Activated naive CD8-positive, alpha-beta T cell treated with anti-CD3 and anti-CD28 coated beads, Interleukin-2, amount 50 U/mL, for 16 hours (primary cell): ENCODE measurements at regions not wholly inside any gene's neighbourhood (a gene's known extent, or its start where the extent isn't known, plus 50 kb on each side); places are given as distances from the start of the nearest gene placed in this dataset.

ENCODE experiments used
- DNase-seq: peaks from one replicate; pipeline ENCODE4 v3.0.0-alpha.2; 2020; ENCODE audit warnings: low read depth, low spot score

DNA sequence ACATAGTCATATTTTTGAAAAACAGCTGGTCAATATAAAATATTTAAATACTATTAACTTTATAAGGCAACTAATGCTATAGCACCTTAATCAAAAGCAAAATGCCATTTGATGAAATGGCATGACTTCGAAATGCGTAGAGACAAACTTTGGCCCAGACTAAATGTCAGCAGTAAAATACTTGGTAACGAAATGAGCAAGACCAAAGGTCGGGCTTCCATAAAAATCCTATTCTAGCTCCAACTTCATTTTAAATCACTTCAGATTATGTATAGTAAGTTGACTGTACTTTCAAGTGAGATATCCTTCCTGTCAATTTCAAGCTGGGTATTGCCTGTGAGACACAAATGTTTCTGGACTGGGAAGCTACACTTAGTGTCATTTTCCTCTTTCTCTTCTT, 805.4 kb upstream of the ZNF608 start:
- no peak for DNase-seq

DNA sequence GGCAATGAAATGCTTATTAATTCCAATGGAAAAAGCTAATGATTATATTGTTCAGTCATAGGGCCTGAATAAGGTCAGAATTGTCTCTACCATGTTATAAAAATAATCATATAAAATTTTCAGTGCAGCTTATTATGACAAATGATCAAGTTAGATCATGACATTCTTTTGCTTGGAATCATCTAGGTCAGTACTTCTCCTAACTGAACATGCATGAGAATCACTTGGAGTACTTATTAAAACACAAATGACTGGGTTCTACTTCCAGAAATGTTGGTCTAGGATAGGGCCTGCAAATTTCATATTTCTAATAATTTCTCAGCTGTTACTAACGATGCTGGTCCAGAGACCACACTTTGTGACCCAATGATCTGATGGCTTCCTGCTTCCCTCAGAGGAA, 806.0 kb upstream of the ZNF608 start:
- no peak for DNase-seq

DNA sequence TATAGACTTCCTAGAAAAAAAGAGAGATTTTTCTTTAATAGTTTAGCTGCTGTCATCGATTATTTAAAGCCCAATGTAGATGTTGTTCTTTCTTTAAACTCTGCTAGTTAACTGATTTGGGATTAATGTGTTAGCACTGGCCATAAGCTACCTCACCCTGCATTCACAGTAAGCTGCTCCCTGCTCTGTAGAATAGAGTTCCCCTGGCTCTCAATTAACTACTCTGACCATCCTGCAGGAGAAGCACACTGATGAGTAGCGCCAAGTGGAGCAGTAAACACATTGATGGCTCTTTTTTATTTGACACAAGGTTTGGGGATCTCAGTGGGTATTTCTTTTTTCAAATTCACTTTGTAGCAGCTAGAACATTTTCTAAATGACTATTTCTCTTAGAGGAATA, 807.9 kb upstream of the ZNF608 start:
- no peak for DNase-seq

DNA sequence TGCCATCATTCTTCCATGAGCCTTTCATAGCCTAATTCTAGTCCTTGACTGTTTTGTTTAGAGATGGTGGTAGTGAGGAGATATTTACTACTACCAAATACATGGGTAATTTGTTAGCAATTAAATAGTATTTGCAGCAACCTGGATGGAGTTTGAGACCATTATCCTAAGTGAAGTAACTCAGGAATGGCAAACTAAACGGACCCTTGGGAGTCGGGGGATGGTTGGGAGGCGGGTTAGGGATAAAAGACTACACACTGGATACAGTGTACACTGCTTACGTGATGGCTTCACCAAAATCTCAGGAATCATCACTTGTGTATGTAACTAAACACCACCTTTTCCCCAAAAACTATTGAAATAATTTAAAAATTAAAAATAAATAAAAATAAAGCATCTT, 809.2 kb upstream of the ZNF608 start:
- DNase-seq: no peak

DNA sequence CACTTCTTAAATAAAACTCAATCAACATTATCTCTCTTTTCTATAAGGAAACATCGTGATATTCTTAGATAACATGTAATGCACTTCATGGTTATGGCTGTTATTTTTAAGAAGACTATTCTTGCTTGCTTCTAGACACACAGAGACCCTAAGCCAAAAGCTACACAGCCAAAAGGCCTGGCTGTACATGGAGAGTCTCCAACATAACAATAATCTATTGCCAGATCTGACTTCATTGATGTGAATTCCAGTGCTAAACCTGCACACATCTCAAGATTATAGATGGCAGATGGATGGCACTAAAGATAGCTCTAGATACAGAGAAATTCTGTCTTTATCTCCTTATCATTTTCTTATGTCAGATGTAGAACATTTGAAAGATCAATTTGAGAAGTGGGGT, 811.6 kb upstream of the ZNF608 start:
- DNase-seq: no peak

DNA sequence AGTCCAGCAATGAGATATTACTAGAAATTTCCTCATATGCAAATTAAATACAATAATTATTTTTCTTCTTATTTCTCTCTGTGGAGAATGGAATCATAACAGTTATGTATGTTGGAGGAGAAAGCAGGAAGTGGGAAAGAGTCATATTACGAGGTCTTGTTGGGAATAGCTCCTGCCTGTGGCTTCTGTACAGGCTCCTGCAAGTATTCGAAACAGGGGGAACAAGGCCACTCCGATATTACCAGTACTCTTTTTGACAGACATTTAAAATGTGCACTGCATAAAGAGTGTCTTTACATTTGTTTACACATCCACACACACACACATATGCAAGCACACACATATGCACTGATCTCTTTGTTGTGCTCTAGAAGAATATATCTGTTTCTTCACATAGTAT, 812.0 kb upstream of the ZNF608 start:
- DNase-seq: no peak

DNA sequence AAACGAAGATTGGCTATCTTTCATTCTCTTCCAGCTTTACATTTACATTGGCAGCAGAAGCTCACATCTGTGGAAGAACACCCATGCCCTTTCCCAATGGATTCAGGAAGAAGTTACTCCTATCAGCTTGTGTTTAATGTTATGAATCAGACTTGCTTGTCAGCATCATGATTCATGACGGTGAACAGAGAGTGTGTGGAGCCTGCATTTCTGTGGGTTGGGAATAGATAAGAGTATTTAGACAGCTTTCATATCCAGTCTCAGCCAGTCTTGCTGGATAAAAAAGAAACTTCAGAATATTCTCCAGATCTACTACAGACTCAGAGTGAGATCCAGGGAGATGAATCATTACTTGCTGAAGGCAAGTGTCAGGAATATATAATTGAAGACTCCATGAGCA, 812.9 kb upstream of the ZNF608 start:
- no peak for DNase-seq

DNA sequence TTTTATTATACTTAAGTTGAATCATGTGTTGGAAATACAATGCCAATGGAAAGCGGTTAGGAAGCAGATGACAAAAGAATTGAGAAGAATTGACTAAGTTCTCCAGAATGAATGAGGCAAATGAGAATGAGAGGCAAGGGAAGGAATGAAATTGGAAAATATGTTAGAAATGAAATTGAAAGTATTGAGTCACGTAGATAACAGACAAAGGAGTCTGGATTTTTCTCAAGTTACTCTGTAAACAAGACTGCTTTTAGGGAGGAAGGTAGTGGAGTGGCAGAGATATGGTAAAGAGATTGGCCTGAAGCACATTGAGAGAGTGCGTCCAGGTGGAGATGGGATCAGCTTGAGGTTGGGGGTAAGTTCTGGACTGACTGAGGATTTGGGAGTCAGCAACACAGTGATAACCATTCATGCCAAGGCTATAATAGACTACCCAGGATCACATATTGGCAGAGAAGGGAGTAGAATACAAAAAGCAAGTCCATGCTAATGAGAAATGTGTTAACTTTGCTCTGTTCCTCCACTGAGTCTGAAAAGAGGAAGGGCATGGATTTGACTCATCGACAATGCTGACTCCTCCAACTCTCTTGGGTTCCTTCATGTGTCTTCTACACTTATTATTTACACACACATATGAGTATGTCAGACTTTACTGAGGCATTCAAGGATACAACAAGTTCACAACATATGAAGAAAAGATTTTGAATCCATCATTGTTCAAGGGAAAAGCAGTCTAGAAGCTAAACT, 814.2 kb upstream of the ZNF608 start:
- no peak for DNase-seq

DNA sequence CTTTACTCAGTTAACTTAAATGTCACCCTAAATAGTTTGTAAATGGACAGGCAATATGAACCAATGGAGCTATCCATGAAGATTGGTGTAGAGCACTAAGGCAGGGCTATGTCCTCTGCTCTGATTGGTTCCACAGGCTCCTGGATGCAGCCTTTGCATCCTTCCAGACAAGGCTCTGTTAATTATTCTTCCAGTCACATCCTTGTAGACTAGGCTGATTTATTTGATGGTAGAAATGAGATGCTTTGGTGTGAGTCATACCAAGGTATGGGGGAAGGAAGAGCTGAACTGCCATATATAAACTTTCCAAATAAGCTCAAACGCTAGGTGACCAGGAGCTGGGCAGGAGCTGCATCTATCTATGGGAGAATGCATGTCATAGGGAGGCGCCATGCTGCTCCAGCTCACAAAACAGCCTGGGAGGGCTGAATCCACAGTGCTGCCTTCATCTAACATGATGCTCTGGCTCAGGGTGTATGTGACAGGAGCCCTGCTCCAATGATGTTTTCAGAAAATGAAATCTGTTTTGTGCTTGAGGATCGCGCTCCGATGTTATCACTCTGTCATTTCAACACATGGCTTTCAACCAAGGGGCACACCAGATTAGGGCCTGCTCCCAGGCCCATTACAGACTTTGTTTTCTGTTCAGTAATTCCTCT, 818.0 kb upstream of the ZNF608 start:
- DNase-seq: no peak

DNA sequence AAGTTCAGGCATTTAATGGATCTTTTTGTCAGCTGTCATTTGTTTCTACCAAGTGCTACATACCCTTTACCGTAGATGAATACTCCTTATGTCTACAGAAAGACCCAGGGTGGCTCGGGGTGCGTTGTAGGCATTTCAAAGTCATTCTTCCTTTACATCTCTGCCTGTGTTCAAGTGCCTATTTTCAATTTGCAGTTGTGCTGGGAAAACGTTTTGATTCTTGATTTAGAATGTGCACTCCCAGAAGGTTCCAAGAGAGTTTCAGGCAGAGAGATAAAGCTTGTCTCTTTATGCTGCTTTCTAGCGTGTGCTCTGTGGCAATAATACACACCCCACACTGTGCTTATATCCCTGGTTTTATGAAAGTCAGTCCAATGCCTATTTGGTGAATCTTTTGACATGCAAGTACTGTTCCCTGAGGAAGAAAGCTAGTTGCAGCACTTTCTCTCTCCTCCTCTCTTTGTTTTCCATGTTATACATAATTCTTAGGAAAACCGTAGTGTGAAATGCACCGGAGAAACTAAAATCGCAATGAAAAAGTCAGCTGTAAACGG, 828.1 kb upstream of the ZNF608 start:
- DNase-seq: no peak

DNA sequence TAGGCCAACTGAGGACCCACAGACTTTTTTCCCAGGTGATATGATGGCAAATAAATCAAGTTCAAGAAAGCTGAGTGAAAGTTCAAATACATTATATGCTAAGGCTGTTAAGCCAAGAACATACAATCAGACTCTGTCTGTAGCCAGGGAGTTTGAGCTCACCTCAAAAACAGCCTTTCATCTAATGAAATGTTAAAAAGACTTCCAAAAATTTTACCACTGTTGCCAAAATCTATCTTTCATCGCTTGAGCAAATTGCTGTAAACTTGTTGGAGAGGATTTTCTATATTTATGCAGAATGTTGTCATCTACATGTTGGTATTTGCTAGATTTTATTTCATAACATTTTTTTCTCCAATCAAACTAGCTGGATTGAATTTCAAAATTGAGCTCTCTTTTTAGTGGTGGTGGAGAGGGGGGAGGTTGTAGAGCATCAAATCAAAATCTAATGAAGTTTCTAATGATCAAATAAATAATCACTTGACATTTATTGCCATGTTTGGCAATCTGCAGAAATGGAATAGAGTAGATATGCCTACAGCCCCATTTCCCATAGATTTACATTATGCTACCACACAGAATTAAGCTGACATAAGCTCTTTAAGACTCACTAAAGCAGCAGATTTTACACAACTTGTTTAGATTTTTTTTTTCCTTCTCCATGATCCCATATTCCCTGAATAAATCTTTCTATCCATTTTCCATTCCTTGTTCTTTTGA, 828.9 kb upstream of the ZNF608 start:
- DNase-seq: no peak

DNA sequence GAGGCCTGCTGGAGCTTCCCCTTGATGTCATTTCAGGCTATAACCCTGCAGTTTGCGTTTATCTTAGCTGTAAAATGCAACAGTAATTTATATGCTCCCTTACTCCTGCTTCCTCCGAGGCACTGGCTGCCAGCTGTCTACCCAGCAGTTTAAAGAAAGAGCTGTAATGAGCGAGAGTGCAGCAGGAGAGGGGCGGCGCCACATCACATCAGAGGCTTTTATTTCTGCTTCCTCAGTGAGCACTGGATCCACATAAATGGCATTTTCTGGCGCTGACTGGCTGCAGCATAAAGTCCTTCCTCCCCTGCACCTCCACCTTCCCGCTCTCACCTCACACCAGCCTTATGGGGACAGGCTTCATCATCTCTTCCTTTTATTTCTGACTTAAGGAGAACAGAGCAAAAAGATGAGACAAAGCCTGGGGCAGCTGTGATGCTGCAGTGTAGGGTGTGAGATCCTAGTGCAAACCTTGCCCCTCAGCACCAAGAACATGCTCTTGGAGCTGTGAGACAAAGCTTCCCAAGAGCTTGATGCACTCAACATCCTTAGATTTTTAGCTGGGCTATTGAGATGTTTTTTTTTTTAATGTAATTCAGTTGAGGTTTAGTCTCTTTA, 829.6 kb upstream of the ZNF608 start:
- no peak for DNase-seq

DNA sequence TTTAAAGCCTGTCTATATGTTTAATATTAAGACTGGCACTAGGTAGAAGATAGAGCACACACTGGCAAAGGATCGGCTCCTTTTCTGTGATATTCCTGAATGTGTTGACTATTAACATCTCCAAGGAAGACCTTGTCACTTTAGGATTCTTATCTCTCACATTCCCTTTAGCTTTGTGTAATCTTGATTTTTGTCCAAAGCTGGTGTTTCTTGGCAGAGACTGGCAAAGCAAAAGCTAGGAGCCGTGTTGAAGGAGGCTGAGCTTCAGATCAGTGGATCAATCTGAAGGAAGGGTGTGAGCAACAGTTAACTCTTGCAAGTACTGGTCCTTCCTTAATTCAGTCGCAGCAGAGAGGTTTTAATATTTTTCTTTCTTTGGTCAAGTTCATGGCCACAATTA, 830.4 kb upstream of the ZNF608 start:
- no peak for DNase-seq

DNA sequence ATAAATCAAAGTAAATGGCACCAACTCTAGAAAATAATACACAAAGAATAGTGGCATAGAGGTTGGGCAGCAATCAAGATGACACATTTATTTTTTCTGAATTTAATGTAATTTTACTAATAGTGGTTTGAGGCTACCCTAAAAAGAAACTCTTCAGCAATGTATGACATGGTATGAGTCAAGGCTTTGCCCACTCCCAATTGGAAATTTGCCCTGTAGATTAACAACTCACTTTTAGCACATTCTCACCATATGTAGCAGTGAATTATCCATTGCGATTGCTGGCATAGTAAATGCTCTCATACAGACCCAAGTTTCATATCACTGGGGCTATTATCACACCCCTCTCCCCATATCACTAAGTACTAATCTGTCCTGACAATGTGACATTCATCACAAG, 832.1 kb upstream of the ZNF608 start:
- DNase-seq: no peak

DNA sequence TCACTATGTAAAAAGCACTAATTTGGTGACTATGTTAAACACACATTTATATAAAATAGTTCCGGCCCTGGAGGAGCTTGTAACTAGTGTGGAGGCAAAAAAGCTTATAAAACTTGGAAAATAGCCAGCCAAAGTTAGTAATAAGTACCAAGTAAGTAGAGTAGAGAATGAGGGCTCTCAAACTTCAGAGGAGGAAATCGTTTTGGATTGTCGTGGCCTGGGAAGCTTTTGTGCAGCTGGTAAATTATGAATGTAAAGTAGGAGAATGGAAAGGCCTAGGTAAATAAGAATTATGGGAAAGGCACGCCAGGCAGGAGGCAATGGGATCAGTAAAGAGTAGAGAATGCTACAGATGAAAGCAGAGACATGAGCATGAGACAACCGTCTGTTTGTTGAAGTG, 832.7 kb upstream of the ZNF608 start:
- no peak for DNase-seq

DNA sequence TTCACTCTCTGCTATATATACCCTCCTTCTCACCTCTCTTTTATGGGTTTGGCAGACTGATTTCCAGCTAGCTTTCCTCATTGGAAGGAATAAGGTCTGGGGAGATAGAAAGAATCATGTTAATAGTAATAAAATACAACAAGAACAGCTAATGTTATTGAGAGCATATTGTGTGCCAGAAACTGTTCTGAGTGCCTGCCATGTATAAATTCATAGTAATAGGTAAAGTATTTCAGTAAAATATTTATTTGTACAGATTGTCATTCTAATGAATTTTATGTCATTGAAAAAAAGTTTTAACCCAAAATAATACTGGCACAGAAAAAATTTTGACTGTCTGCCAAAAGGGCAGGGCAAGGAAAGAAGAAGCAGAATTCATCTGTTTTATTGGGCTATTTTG, 834.9 kb upstream of the ZNF608 start:
- no peak for DNase-seq

DNA sequence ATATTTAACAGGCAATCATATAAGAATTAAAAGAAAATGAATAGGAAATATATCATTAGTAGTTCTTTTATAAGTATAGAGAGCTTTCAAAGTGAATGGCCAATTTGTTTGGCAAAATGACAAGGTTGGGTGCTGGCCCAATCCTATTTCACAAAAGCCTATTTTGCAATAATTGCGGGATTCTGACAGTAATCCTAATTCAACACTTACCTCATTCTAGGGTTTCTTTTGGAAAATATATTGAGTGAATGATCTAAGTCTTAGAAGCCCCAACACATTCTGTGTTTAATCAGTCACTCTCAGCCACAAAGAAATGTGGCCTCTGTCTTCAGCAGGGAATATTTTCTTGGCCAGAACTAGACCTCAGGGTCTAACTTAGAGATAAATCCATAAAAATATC, 835.9 kb upstream of the ZNF608 start:
- no peak for DNase-seq

DNA sequence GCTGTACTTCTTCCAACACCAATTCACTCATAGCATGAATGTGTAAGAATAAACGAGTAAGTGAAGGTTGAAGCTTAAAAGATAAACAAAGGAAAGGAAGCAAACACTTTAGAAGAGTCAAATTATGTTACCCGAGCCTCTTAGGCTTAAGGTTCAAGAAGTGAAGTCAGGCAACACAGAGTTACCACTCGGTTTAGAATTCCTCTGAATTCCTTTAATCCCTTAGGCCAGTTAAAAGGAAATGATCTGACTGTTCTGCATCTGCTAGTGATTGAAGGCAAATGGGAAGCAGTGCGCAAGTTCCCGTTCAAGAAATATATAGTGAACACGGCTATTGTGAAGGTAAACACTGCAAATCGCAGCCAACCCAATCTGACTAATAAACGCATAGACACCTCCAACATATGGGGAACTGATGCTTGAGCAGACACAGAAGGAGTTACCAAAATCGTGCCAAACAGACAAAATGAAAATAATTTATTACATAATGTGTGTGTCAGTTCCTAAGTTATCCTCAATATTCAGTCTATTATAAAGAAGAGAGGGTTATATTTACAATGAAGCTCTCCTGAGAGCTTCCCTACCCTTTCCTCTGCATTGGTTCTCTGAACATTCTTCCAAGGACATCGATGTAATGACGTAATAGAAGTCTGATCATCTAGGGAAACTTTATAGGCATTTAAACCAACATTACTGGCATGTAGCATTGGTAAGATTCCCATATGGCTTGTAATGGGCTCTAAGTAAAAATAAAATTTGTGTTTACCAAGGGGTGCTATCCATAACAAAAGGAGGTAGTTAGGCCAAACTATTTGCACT, 837.1 kb upstream of the ZNF608 start:
- no peak for DNase-seq

DNA sequence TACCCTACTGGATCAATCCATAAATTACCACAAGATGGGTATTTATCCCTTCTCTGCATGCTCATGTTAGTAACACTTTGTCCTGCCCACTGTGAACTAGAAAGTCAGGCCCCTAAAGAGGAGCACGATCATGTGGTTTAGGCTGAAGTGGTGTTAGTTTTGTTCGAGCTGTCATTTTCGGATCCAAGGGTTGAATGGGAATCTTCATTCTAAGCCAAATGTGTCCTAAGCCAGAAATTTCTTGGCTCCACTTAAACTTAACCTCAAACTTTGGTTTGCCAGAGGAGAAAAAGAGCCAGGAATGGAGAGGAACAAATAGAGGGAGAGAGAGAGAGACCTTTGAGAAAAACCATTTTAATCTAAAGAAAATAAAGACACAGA, 837.7 kb upstream of the ZNF608 start:
- no peak for DNase-seq

DNA sequence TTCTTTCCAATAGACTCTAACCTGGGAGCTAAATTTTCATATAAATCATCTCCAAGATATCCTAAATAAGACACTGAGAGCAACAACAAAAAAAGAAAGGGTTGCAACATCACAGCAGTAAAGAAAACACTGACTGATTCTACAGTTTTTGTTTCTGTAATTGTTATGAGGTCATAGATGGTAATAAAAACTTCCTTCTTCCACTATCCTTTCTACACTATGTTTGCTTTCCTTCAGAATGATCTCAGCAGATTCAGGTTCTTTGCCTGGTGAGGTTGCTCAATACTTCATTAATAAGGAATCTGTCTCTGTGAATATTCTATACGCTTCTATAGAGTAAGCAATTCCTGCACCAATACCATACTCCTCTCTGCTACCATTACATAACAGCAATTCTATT, 835.6 kb upstream of the GRAMD2B start:
- DNase-seq: no peak

DNA sequence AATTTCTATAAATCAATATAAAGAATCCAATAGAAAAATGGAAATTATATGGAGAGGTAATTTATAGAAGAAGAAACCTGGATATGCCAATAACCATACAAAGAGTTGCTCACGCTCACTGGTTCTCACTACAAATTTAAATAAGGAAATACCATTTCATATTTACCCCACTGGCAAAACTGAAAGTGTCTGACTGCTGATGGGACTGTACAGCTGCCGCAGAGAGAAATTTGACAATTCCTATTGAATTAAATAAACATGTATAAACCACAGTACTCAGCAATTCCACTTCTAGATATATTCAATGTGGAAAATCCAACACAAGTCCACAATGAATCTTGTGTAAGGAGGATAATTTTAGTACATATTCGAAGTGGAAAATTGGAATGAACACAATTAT, 830.4 kb upstream of the GRAMD2B start:
- no peak for DNase-seq
